Osteocyte (in vitro differentiated cells): ENCODE measurements at regions not wholly inside any gene's neighbourhood (a gene's known extent, or its start where the extent isn't known, plus 50 kb on each side); places are given as distances from the start of the nearest gene placed in this dataset.

Experiments
- DNase-seq: peaks from one replicate; pipeline ENCODE4 v3.0.0; 2021; ENCODE audit warnings: mixed read lengths; ENCODE audit not compliant: unreplicated experiment; ENCODE audit errors: extremely low spot score
- H3K27ac Mint-ChIP-seq: one replicate; pipeline ENCODE4 v1.8.0; 2021; ENCODE audit warnings: mild to moderate bottlenecking, mixed read lengths; ENCODE audit not compliant: unreplicated experiment
- H3K27me3 Mint-ChIP-seq: one replicate; pipeline ENCODE4 v1.8.0; 2021; ENCODE audit warnings: mixed read lengths; ENCODE audit not compliant: unreplicated experiment
- H3K36me3 Mint-ChIP-seq: one replicate; pipeline ENCODE4 v1.8.0; 2021; ENCODE audit warnings: mixed read lengths; ENCODE audit not compliant: unreplicated experiment
- H3K4me1 Mint-ChIP-seq: one replicate; pipeline ENCODE4 v1.8.0; 2021; ENCODE audit warnings: mixed read lengths; ENCODE audit not compliant: unreplicated experiment
- H3K4me3 Mint-ChIP-seq: one replicate; pipeline ENCODE4 v1.8.0; 2021; ENCODE audit warnings: mild to moderate bottlenecking, moderate library complexity, mixed read lengths; ENCODE audit not compliant: unreplicated experiment
- H3K9me3 Mint-ChIP-seq: one replicate; pipeline ENCODE4 v1.8.0; 2021; ENCODE audit warnings: mixed read lengths; ENCODE audit not compliant: unreplicated experiment
- TF ChIP-seq, protein P1 (sequence below): fragments of 200-600 bp; sonication (generic); IDR thresholded peaks from 2 replicates; pipeline ENCODE4 v1.5.0; 2021; ENCODE audit warnings: antibody characterized with exemption, mild to moderate bottlenecking, moderate library complexity

DNA sequence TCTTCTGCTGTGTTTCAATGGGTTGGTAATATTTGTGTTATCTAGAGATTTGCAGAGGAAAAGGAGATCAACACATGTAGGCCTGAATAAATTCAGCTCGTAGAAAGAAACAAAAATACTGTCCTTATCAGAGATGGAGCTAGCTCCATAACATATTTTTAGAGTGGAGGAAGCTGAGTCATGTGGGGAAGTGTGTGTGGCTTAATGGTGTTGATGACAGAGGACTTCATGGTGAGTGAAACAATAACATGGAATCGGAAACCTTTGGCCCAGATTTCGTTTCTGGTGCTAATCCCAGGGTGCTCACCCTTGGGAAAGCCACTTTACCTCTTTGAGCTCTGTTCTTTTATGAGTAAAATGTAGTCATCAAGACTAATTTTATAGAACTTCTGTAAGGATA lies 825.0 kb downstream of the TLR4 start:
- Mint-ChIP-seq H3K36me3 (no peaks in the 10 kb centered on the region), H3K9me3 (no peaks in the 10 kb centered on the region), H3K4me3 (no peak overlapping the region), H3K4me1 (peaks cover 31% of the 10 kb centered on the region), H3K27ac (peak overlapping the region; percentile 9), H3K27me3 (no peaks in the 10 kb centered on the region)
- TF ChIP-seq, protein P1, sequence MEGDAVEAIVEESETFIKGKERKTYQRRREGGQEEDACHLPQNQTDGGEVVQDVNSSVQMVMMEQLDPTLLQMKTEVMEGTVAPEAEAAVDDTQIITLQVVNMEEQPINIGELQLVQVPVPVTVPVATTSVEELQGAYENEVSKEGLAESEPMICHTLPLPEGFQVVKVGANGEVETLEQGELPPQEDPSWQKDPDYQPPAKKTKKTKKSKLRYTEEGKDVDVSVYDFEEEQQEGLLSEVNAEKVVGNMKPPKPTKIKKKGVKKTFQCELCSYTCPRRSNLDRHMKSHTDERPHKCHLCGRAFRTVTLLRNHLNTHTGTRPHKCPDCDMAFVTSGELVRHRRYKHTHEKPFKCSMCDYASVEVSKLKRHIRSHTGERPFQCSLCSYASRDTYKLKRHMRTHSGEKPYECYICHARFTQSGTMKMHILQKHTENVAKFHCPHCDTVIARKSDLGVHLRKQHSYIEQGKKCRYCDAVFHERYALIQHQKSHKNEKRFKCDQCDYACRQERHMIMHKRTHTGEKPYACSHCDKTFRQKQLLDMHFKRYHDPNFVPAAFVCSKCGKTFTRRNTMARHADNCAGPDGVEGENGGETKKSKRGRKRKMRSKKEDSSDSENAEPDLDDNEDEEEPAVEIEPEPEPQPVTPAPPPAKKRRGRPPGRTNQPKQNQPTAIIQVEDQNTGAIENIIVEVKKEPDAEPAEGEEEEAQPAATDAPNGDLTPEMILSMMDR, result no peak
- DNase-seq, result no peak

DNA sequence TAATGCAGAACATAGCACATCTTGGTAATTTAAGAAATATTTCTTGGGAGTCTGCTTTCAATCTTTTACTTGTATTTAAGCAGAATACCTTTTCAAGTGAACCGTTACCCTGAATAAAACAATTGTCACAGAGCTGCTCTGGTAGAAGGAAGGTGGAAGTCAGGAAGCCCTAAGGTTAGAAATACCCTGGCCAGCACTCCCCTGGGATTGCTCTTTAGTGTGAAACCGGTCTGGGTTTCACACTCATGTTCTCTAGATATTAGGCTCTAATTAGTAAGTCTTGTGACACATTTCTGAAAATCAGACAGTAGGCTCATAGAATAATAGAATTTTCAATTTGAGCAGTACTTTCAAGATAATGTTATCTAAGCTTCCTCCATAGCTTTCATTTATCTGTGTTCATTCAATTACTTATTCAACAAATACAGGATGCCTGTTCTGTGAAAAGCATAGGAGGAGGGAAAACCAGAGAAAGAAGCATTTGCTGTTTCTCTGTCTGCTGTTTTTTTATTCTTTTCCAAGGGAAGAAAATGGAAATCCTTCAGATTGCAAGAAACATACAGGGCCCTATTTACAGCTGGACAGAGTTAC lies 825.5 kb downstream of the TLR4 start:
- no peak overlapping the region for H3K4me3 Mint-ChIP-seq
- H3K4me1 Mint-ChIP-seq, result peaks cover 31% of the 10 kb centered on the region
- TF ChIP-seq, protein P1, result no peak
- no peaks in the 10 kb centered on the region for H3K9me3 Mint-ChIP-seq
- no peaks in the 10 kb centered on the region for H3K36me3 Mint-ChIP-seq
- DNase-seq, result no peak
- no peaks in the 10 kb centered on the region for H3K27me3 Mint-ChIP-seq
- H3K27ac Mint-ChIP-seq, result peak overlapping the region; percentile 9

DNA sequence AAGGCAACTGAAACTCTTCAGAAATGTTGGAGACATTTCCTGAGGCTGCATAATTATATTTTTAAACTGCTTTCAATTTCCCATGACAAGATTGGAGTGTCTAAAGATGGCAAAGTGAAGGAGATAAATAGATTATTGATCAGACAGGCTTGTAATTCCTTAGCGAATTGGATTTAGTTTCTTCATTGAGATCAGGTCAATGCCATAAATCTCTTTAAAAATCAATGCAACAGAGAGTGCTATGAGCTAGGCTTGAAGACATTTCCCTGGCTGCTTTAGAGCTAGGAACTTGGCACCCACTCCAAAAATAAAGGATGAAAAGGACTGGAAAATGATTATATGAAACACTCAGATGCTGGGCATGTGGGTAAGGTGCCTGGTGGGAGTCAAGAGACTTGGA lies 828.4 kb downstream of the TLR4 start:
- Mint-ChIP-seq H3K9me3 (no peaks in the 10 kb centered on the region), H3K36me3 (no peaks in the 10 kb centered on the region), H3K4me1 (peaks cover 28% of the 10 kb centered on the region), H3K4me3 (no peak overlapping the region), H3K27ac (no peak overlapping the region), H3K27me3 (no peaks in the 10 kb centered on the region)
- DNase-seq, result no peak
- TF ChIP-seq, protein P1, result no peak

DNA sequence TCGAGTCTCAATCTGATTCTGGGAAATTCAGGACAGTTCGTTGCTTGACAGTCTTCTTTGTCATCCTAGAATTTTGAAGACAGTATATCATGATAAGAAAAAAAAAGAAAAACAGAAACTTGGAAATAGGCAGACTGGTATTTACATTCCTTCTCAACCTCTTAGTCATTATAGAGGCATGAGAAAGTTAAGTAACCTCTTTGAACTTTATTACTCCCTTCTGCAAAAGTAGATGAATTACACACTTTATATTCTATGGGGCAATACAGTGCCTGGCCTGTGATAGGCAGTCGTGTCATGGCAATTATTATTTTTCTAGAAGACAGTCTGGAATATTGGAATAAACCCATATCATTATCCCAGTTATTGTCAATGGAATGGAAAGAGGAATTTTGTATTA lies 828.9 kb downstream of the TLR4 start:
- Mint-ChIP-seq H3K4me1 (peaks cover 26% of the 10 kb centered on the region), H3K9me3 (no peaks in the 10 kb centered on the region), H3K27ac (no peak overlapping the region), H3K4me3 (no peak overlapping the region), H3K27me3 (no peaks in the 10 kb centered on the region), H3K36me3 (no peaks in the 10 kb centered on the region)
- DNase-seq, result no peak
- TF ChIP-seq, protein P1, result peak; percentile 20

DNA sequence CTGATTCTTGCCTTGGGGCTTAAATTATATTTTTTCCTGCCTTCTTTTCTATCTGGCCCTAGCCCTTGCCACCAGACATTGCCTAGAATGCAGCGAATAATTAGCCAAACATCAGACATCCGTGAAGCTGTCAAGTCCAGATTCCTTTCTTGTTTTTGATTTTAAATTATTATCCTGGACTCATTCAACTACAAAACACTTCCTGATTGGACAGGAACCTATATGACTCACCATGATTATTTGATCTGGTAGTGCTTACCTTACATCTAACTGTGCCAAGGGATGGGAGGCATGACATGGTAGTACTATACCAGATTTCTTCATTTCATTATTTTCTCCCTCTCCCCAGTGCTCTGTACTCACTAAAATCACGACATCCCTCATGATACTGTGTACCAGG lies 829.6 kb downstream of the TLR4 start:
- Mint-ChIP-seq H3K27ac (no peak overlapping the region), H3K4me1 (peaks cover 32% of the 10 kb centered on the region), H3K4me3 (no peak overlapping the region), H3K27me3 (no peaks in the 10 kb centered on the region), H3K36me3 (no peaks in the 10 kb centered on the region), H3K9me3 (no peaks in the 10 kb centered on the region)
- no peak for DNase-seq
- TF ChIP-seq, protein P1, result no peak
